Stimulated activated CD8-positive, alpha-beta memory T cell treated with anti-CD3 and anti-CD28 coated beads, Interleukin-12 subunit alpha, Interleukin-12 subunit beta, amount 100 ng/mL, for 4 hours (primary cell): ENCODE measurements at regions not wholly inside any gene's neighbourhood (a gene's known extent, or its start where the extent isn't known, plus 50 kb on each side); places are given as distances from the start of the nearest gene placed in this dataset.
"Not testable (repeated sequence)": the region's sequence is repeated elsewhere in the genome, so short reads cannot be mapped to it uniquely, and the experiment has no call there.

ENCODE experiments used
- DNase-seq: peaks from one replicate; pipeline ENCODE4 v3.0.0-alpha.2; 2020; ENCODE audit warnings: low read depth

GRCh38 chr13:73335210-73335609, 276.4 kb downstream of the KLF5 start:
- no peak for DNase-seq

- DNase-seq: no peak
Observed at GRCh38 chr13:73334445-73334844, 275.6 kb downstream of the KLF5 start.

- no peak for DNase-seq
Observed at GRCh38 chr13:73331556-73331955, 272.8 kb downstream of the KLF5 start.

- no peak for DNase-seq
Observed at GRCh38 chr13:73329355-73329754, 270.6 kb downstream of the KLF5 start.

DNA sequence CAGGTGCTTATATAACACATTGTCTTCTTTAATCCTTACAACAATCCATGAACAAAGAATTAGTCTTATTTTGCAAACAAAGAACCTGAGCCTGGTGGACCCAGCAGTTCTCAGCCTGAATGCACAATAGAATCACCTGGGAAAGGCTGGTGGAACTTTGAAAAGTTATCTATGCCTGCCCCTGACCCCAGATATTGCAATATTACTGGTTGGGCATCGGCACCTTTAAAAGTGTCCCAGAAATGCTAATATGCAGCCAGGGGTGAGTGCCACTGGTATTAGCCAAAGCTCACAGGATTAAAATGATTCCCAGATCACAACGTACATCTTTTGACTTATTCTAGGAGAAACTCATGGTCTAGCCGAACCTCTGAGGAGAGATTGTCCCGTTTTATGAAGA, 268.8 kb downstream of the KLF5 start:
- no peak for DNase-seq

DNA sequence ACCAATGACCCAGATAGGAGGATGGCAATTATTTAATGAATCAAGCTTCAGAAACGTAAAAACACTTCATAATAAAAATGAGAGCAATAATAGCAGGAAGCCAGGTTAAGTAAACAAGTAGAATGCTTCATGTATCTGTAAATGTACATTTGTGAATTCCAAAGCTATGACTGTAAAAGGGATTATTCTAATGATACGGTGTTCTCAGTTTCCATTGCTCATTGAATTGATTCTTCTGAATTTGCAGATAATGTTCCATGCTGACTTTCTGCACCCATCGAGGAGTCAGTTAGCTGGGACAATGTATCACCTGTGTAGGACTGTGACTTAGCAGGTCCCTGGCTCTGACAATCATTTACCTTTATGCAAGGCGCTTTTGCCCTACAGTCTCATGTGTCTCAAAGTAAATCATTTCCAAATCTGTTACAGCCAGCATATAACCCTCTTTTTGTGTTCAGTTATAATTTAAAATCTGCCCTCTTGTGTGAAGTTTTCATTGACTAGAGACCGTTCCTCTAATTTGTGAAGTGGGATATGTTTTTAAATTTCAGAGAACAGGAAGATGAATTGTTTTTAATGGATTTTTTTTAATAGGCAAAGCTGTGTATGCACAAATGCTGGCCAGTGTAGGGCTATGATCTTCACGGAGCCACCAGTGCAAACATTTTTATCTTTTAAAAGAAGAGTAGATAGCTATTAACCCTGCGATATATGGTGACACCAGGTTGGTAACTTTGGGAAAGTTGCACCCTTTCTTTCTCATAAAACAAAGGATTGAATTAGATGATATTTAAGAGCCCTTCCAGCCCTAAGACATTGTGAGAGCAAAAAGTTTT, 267.1 kb downstream of the KLF5 start:
- DNase-seq: no peak

DNA sequence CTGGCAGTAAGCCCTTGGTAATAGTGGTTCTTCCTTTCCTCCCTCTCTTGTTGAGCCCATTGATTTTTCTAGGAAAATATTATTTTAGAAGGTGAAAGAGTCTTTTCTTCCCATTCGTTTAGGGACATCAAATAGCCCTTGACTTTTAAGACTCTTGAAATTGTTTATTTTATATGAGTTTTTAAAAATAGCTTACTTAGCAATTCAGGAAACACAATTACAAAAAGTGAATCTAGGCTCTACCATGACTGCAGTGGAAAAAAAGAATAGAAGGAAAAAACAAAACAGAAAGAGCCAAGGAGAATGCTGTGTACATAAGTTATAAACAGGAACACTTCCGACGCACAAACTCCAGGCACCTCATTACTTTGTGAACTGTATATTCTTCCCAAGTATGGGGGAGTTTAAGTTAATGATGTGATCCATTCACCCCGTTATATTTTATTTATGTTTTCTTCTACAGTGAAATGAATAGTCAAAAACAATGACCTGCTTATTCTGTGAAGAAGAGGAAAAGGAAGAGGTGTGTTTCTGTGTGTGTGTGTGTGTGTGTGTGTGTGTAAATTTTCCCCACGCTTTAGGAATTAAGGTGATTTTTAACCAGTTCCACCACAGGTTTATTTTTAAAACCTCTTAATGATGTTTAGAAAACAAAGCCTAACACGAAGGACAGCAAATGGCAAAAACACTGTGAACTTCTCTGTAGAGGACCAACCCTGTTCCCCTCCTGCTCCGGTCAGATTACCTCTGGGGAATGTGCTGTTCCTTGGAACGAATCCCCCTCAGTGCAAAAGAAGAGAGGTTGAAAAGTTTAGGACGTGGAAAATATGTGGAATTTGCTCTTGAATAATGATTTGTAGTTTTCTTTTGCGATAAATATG, 266.3 kb downstream of the KLF5 start:
- DNase-seq: no peak

DNA sequence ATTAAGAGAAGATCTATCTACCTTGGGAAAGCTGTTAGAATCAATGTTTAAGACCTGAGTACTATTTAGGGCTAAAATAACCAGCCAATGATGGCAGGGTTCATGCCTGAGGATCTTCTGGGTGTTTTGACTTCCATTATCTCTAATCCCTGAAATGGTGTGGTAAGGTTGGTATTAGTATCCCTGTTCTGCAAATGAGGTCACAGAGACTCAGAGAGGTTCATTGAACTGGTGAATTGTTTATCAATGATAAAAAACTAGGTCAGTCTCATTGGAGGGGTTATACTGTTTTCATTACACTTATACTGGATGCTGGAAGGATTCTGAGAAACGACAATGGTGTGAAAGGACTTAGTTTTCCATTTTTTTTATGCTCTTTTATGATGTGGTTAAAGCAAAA, 264.8 kb downstream of the KLF5 start:
- DNase-seq: no peak

DNA sequence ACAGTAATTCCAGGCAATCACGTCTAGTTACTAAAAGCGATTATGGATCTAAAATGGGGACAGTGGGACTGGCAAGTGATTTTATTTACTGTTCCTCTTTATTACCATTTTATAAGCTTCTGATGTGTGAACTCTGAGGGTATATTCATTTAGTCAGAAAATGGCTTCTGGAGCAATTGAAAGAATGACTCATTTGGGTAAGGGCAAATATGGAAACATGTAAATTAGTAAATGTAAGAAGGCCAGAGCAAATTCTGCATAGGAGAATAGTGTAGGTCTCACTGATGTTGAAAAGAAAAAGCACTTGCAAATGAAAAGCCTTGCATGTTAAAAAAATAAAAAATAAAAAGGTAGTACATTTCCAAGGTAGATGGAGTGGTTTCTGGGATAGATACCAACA, 262.2 kb downstream of the KLF5 start:
- no peak for DNase-seq

DNA sequence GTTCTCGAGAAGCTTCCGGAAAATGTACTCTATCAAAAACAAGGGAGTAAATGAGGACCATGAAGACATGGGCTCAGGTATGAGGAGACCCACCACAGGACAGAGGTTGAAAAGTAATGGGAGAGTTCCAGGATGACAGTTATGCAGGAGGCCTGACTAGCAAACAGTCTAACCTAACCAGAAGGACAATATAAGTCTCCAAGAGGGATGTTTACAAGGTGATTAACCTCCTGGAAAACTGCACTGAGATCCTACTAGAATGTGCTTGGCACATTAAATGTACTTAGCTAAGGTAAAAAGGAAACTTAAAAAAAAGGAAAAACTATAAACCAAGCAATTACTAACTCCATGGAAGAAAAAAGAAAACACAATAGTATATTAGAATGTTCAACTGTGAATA, 258.3 kb downstream of the KLF5 start:
- DNase-seq: no peak

DNA sequence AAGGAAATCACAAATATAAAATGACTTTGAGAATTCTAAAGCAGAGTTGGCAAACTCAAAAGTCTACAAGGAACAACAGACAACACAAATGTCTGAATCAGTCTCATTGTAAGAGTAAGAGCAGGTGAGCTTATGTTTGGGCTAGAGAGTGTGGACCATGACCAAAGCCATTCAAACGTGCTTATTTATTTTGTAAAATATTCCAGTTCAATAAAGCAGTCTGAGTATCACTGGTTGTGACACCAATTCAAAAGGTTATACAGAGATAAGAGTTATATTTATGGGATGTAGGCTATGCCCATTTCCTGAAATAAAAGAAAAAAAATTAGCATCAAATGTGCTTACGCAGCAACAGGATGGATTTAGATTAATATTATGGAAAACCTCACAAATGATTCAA, 251.6 kb downstream of the KLF5 start:
- DNase-seq: no peak

DNA sequence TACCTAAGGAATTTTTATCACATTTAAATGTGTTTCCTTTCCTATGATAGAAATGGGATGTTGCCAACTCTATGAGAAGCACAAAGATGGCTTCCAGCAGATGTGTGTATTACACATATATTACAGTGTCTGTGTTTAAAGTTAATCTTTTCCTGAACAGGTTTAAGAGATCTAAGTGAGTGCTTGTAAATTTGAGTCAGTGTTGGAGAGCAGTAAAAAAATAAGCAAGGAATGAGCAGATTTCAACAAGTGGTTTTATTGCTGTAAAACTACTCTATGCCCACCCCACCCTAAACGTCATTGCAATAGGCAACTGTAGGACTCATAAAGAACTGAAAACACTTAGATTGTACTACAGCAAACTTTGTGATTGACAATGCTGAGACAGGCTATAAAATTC, 248.7 kb downstream of the KLF5 start:
- DNase-seq: no peak

GRCh38 chr13:73306688-73307087, 247.9 kb downstream of the KLF5 start:
- no peak for DNase-seq

DNA sequence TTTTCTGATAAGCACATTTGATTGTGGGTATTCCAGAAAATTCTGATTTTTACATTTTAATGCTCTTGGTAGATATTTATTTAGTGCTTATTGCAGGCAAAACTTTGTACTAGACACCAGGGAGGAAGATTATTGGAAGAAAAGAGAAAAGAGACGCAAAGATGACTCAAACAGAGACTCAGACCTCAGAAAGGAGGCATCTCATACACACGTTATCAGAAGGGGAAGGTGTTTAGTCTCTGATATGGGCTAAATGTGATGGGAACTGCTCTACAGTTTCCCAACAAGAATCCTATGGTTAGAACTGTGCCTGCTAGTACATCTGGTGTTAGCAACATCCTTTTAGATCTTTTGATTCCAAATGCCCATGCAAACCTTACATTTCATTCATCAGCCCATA, 245.6 kb downstream of the KLF5 start:
- DNase-seq: no peak

- DNase-seq: no peak
Observed at GRCh38 chr13:73303851-73304250, 245.0 kb downstream of the KLF5 start.

DNA sequence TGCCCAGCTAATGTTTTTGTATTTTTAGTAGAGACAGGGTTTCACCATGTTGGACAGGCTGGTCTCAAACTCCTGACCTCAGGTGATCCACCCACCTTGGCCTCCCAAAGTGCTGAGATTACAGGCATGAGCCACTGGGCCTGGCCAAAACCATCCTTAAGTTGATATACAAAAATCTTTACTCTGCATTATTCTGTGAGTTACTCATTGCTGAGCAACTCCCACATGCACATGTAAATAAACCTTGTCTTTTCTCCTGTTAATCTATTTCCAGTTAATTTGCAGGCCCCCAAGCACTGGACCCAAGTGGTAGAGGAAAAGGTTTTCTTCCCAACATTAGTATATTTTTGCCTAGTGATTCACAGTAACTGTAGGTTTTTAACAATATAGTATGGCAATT, 242.8 kb downstream of the KLF5 start:
- not testable (repeated sequence) for DNase-seq

DNA sequence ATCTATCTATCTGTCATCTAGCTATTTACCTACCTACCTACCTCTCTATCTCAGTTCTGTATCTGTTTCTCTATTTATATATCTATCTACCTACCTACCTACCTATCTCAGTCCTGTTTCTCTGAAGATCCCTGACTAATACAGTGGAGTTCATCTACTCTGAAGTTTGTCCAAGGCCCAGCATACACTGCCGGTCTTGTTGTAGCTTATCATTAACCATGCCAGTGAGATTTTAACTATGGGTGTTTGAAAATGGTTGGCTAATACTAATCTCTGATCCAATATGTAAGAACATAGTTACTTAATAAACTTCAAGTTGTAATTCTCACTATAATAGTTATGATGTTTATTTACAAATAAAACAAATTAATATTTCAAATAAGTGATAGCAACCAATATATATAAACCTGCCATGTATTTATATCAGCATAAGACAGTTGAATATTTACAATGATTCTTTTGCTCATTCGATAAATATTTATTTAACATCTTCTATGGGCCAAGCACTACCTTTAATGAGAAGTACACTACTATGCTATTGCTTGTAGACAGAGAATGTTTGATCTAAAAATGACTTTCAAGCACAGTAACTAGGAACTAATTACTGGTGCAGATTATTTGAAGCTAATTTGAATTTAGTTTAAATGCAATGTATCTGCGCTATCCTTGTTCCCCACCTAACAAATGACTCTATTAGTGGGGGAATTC, 242.1 kb downstream of the KLF5 start:
- DNase-seq: no peak

- DNase-seq: no peak
Observed at GRCh38 chr13:73299787-73300186, 241.0 kb downstream of the KLF5 start.

DNA sequence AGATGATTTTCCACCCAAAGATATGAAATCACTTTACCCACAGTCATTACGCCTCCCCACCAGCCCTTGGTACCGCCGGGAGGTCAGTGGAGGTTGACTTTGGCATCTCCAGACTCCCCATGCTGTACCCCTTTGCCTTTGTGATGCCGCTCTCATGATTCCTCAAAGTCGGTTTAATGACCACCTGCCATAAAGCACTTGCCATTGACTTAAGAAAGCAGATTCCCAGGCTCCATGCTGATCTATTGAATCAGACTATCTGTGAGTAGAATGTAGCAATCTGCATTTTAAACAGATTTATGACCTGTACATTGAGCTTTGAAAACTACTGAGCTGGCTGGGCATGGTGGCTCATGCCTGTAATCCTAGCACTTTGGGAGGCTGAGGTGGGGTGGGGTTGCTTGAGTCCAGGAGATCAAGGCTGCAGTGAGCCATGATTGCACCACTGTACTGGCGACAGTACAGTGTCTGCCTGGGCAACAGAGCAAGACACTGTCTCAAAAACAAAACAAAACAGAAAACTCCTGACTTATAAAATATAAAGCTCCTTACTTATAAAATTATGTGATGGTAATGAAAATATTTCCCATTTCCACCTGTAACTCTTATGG, 235.2 kb downstream of the KLF5 start:
- DNase-seq: no peak

- DNase-seq: no peak
Observed at GRCh38 chr13:73292127-73292526, 233.3 kb downstream of the KLF5 start.

- no peak for DNase-seq
Observed at GRCh38 chr13:73290844-73291243, 232.0 kb downstream of the KLF5 start.

DNA sequence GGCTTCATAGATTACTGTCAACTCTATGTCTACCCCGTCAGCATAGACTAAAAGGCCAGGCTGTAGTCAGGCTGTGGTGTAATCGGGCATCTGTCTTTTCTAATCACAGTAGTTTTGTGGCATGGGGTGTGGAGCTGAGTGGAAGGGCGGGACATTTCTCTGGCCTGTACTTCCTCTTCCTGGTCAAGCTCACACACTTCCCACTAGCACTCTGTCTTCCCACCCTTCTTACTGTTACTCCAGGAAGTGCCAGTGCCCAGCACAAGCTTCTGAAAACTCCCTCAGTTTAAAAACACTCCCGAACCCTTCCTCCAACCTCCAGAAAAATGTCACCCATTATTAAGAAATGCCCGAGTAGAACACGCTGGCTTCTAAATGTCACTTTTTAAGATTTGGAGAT, 229.8 kb downstream of the KLF5 start:
- no peak for DNase-seq
